Osteoblast (primary cell): ENCODE measurements at regions not wholly inside any gene's neighbourhood (a gene's known extent, or its start where the extent isn't known, plus 50 kb on each side); places are given as distances from the start of the nearest gene placed in this dataset.

ENCODE experiments used
- DNase-seq: peaks from one replicate; pipeline ENCODE4 v3.0.0; 2011; ENCODE audit warnings: low spot score, mixed read lengths; ENCODE audit not compliant: insufficient read length; ENCODE audit errors: missing footprints
- H2AFZ ChIP-seq: 2 replicates; pipeline ENCODE4 v1.6.0; 2011; ENCODE audit warnings: mild to moderate bottlenecking, low read length
- H3K27ac ChIP-seq: 2 replicates; pipeline ENCODE4 v1.5.1; 2011; ENCODE audit warnings: mild to moderate bottlenecking, low read depth, low read length, moderate library complexity
- H3K27me3 ChIP-seq: 2 replicates; pipeline ENCODE4 v1.6.0; 2012; ENCODE audit warnings: mild to moderate bottlenecking, control low read depth, inconsistent platforms, low read length, moderate library complexity; ENCODE audit not compliant: insufficient read depth
- H3K36me3 ChIP-seq: 2 replicates; pipeline ENCODE4 v1.5.1; 2011; ENCODE audit warnings: mild to moderate bottlenecking, low read length, control low read depth, moderate library complexity; ENCODE audit not compliant: insufficient read depth
- H3K4me1 ChIP-seq: 2 replicates; pipeline ENCODE4 v1.5.1; 2011; ENCODE audit warnings: mild to moderate bottlenecking, low read length, control low read depth, moderate library complexity; ENCODE audit not compliant: insufficient read depth
- H3K4me2 ChIP-seq: 2 replicates; pipeline ENCODE4 v1.6.0; 2011; ENCODE audit warnings: mild to moderate bottlenecking, low read length; ENCODE audit not compliant: insufficient read depth
- H3K4me3 ChIP-seq: fragments of 200-600 bp; sonication (generic); 3 replicates; pipeline ENCODE4 v1.5.1; 2012; ENCODE audit warnings: mild to moderate bottlenecking, low read length, inconsistent platforms; ENCODE audit not compliant: insufficient read depth
- H3K79me2 ChIP-seq: 2 replicates; pipeline ENCODE4 v1.6.0; 2012; ENCODE audit warnings: mild to moderate bottlenecking, low read length, control low read depth, inconsistent platforms; ENCODE audit not compliant: insufficient read depth
- H3K9me3 ChIP-seq: 2 replicates; pipeline ENCODE4 v1.5.1; 2011; ENCODE audit warnings: low read depth, low read length, control low read depth
- H4K20me1 ChIP-seq: 2 replicates; pipeline ENCODE4 v1.6.0; 2012; ENCODE audit warnings: mild to moderate bottlenecking, low read length, control low read depth; ENCODE audit not compliant: insufficient read depth
- TF ChIP-seq, protein P1 (sequence below): IDR thresholded peaks from 2 replicates; pipeline ENCODE4 v1.5.1; 2011; ENCODE audit warnings: mild to moderate bottlenecking, low read depth, low read length, moderate library complexity; ENCODE audit errors: extremely low read depth

DNA sequence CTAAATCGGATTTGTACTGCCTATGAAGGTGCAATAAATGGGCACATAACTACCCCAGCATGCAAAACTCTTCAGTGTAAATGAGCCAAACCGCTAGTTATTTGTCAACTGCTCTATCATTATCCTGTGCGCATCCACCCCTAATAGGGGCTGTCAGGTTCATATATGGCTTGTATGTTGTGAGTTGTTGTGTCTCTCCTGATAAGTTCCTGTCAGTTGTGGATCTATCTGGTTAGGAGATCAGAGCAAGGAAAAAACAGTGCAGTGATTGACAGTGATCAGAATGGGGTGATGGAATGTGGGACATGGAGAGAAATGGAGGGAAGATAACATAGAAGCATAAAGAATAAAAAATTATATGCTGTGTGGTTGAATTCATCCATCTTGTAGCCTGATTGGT, 686.9 kb upstream of the ID4 start:
- H4K20me1 ChIP-seq, result no peaks in the 10 kb centered on the region
- no peak overlapping the region for H3K4me2 ChIP-seq
- no peak overlapping the region for H3K27ac ChIP-seq
- H3K36me3 ChIP-seq, result no peaks in the 10 kb centered on the region
- H3K9me3 ChIP-seq, result no peaks in the 10 kb centered on the region
- no peak overlapping the region for H2AFZ ChIP-seq
- H3K4me3 ChIP-seq, result no peak overlapping the region
- H3K27me3 ChIP-seq, result no peaks in the 10 kb centered on the region
- no peaks in the 10 kb centered on the region for H3K79me2 ChIP-seq
- TF ChIP-seq, protein P1, sequence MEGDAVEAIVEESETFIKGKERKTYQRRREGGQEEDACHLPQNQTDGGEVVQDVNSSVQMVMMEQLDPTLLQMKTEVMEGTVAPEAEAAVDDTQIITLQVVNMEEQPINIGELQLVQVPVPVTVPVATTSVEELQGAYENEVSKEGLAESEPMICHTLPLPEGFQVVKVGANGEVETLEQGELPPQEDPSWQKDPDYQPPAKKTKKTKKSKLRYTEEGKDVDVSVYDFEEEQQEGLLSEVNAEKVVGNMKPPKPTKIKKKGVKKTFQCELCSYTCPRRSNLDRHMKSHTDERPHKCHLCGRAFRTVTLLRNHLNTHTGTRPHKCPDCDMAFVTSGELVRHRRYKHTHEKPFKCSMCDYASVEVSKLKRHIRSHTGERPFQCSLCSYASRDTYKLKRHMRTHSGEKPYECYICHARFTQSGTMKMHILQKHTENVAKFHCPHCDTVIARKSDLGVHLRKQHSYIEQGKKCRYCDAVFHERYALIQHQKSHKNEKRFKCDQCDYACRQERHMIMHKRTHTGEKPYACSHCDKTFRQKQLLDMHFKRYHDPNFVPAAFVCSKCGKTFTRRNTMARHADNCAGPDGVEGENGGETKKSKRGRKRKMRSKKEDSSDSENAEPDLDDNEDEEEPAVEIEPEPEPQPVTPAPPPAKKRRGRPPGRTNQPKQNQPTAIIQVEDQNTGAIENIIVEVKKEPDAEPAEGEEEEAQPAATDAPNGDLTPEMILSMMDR, result no peak
- no peak for DNase-seq
- H3K4me1 ChIP-seq, result no peaks in the 10 kb centered on the region

DNA sequence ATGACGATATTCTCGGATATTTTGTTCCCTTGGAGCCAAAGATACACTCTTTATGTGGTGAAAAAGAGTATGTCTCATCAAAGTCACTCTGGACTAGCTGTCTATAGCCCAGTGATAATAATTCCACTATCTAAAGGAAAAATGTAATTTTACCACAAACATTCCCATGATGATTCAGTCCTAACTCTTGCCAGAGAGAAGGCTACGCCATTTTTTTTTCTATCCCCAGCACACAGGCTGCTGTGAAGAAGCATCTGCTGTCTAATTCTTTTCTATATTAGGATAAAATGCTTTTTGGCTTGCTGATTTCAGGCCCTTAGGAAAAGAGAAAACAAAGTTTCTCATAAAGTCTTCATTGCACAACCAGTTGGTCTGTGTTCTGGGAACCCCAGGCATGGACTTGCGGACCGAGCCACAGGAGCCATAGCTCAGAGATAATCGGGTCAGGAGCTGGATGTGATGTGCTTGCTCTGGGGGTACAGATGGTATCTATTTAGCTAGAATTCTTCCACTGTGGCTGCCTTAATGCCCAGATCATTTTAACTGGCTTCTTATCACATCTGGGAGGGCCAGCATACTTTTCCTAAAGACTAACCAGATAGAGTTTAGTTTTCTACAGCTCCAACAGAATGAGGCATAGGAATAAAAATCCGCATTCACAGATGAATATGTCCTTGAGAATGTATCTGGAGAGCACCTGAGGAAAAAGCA, 683.7 kb upstream of the ID4 start:
- H3K4me2 ChIP-seq, result no peak overlapping the region
- no peaks in the 10 kb centered on the region for H3K36me3 ChIP-seq
- TF ChIP-seq, protein P1, result no peak
- no peaks in the 10 kb centered on the region for H3K9me3 ChIP-seq
- H3K27me3 ChIP-seq, result no peaks in the 10 kb centered on the region
- no peak overlapping the region for H3K4me3 ChIP-seq
- H4K20me1 ChIP-seq, result no peaks in the 10 kb centered on the region
- no peak overlapping the region for H2AFZ ChIP-seq
- DNase-seq, result no peak
- H3K79me2 ChIP-seq, result no peaks in the 10 kb centered on the region
- H3K4me1 ChIP-seq, result no peaks in the 10 kb centered on the region
- H3K27ac ChIP-seq, result peak overlapping the region; percentile 39

GRCh38 chr6:19153981-19154295, 683.2 kb upstream of the ID4 start:
- H3K79me2 ChIP-seq, result no peaks in the 10 kb centered on the region
- H2AFZ ChIP-seq, result no peak overlapping the region
- peak overlapping the region; percentile 39 for H3K27ac ChIP-seq
- TF ChIP-seq, protein P1, result no peak
- no peak overlapping the region for H3K4me2 ChIP-seq
- no peak for DNase-seq
- H3K4me1 ChIP-seq, result no peaks in the 10 kb centered on the region
- H4K20me1 ChIP-seq, result no peaks in the 10 kb centered on the region
- H3K27me3 ChIP-seq, result no peaks in the 10 kb centered on the region
- no peak overlapping the region for H3K4me3 ChIP-seq
- H3K36me3 ChIP-seq, result no peaks in the 10 kb centered on the region
- H3K9me3 ChIP-seq, result no peaks in the 10 kb centered on the region

GRCh38 chr6:19156443-19156842, 680.7 kb upstream of the ID4 start:
- H3K79me2 ChIP-seq, result no peaks in the 10 kb centered on the region
- DNase-seq, result no peak
- no peak overlapping the region for H3K27ac ChIP-seq
- TF ChIP-seq, protein P1, result no peak
- no peak overlapping the region for H3K4me2 ChIP-seq
- no peaks in the 10 kb centered on the region for H4K20me1 ChIP-seq
- no peak overlapping the region for H2AFZ ChIP-seq
- H3K4me3 ChIP-seq, result no peak overlapping the region
- H3K4me1 ChIP-seq, result no peaks in the 10 kb centered on the region
- no peaks in the 10 kb centered on the region for H3K36me3 ChIP-seq
- H3K27me3 ChIP-seq, result no peaks in the 10 kb centered on the region
- no peaks in the 10 kb centered on the region for H3K9me3 ChIP-seq
